PC-9 (cell line): ENCODE measurements at regions not wholly inside any gene's neighbourhood (a gene's known extent, or its start where the extent isn't known, plus 50 kb on each side); places are given as distances from the start of the nearest gene placed in this dataset.

Experiments
- BruUV-seq: library from RNA; stranded (reverse); fragments of 400-500 nt; replicated peaks from 2 replicates; lab custom pipeline; 2021; lab: Mats Ljungman, UMichigan
- CTCF ChIA-PET: fragments of 300-600 bp; sonication (Branson Sonifier 250); formaldehyde crosslinking; loops from one replicate; lab custom pipeline; 2022; ENCODE audit warnings: antibody characterized with exemption; lab: Charles Lee
- POLR2A ChIA-PET: fragments of 300-600 bp; sonication (Branson Sonifier 250); formaldehyde crosslinking; loops from one replicate; lab custom pipeline; 2022; ENCODE audit warnings: antibody characterized with exemption; ENCODE audit not compliant: unreplicated experiment; lab: Charles Lee
- DNase-seq, 2 experiments: peaks; one replicate each; pipeline versions ENCODE4 v3.0.0 to v3.0.0-alpha.2; 2015 to 2022; ENCODE audit warnings: mixed read lengths in 1 of 2
- H2AFZ ChIP-seq: fragments of 200-600 bp; sonication (generic); 2 replicates; pipeline ENCODE4 v1.8.1; 2017; ENCODE audit warnings: antibody characterized with exemption
- H3F3A ChIP-seq: fragments of 200-600 bp; sonication (generic); 2 replicates; pipeline ENCODE4 v1.8.1; 2017; ENCODE audit warnings: antibody characterized with exemption, mild to moderate bottlenecking, low read depth; ENCODE audit not compliant: insufficient read depth
- H3K27ac ChIP-seq: fragments of 200-600 bp; sonication (generic); 2 replicates; pipeline ENCODE4 v1.6.1; 2016; ENCODE audit warnings: mixed run types
- H3K27me3 ChIP-seq: fragments of 200-600 bp; sonication (generic); 2 replicates; pipeline ENCODE4 v1.6.1; 2016; ENCODE audit warnings: low read depth, mixed run types; ENCODE audit not compliant: insufficient read depth
- H3K36me3 ChIP-seq: fragments of 200-600 bp; sonication (generic); 2 replicates; pipeline ENCODE4 v1.6.1; 2016; ENCODE audit warnings: low read depth, mixed run types
- H3K4me1 ChIP-seq: fragments of 200-600 bp; sonication (generic); replicated peaks from 2 replicates; pipeline ENCODE4 v1.6.1; 2016; ENCODE audit warnings: mixed run types; ENCODE audit not compliant: insufficient read depth
- H3K4me2 ChIP-seq: fragments of 200-600 bp; sonication (generic); 2 replicates; pipeline ENCODE4 v1.6.1; 2017; ENCODE audit warnings: mixed run types
- H3K4me3 ChIP-seq: fragments of 200-600 bp; sonication (generic); 2 replicates; pipeline ENCODE4 v1.6.1; 2016; ENCODE audit warnings: mixed run types
- H3K79me2 ChIP-seq: fragments of 200-600 bp; sonication (generic); 2 replicates; pipeline ENCODE4 v1.6.1; 2017; ENCODE audit warnings: low read depth, mixed run types
- H3K9me2 ChIP-seq: fragments of 200-600 bp; sonication (generic); 2 replicates; pipeline ENCODE4 v1.8.1; 2017; ENCODE audit warnings: mild to moderate bottlenecking; ENCODE audit not compliant: insufficient read depth
- H3K9me3 ChIP-seq: fragments of 200-600 bp; sonication (generic); 2 replicates; pipeline ENCODE4 v1.8.1; 2016; ENCODE audit warnings: low read depth; ENCODE audit not compliant: insufficient read depth
- H4K20me1 ChIP-seq: fragments of 200-600 bp; sonication (generic); 2 replicates; pipeline ENCODE4 v1.8.1; 2017; ENCODE audit not compliant: insufficient read depth
- CTCF ChIP-seq: fragments of 200-600 bp; sonication (generic); conservative IDR thresholded peaks from 2 replicates; pipeline ENCODE4 v1.6.1; 2017; ENCODE audit warnings: mixed run types, antibody characterized with exemption, mild to moderate bottlenecking, moderate library complexity
- EZH2 ChIP-seq: fragments of 200-600 bp; sonication (generic); IDR thresholded peaks from 2 replicates; pipeline ENCODE4 v1.8.0; 2017; ENCODE audit warnings: antibody characterized with exemption, low read depth
- intact Hi-C: fragments of 100-400 bp; cut with micrococcal nuclease; formaldehyde crosslinking; loops from one replicate; pipeline ENCODE4 v1.10.0; 2022; ENCODE audit not compliant: unreplicated experiment

- Histone ChIP-seq H3K79me2 (no peaks in the 10 kb centered on the region), H3K27me3 (no peaks in the 10 kb centered on the region), H3K4me2 (no peak overlapping the region), H3K36me3 (no peaks in the 10 kb centered on the region), H3K9me3 (no peaks in the 10 kb centered on the region), H3K4me3 (no peak overlapping the region), H2AFZ (no peak overlapping the region), H3K4me1 (no peaks in the 10 kb centered on the region), H3F3A (no peaks in the 10 kb centered on the region), H4K20me1 (no peaks in the 10 kb centered on the region), H3K27ac (no peak overlapping the region), H3K9me2 (no peaks in the 10 kb centered on the region)
- TF ChIP-seq CTCF (no peak), EZH2 (no peak)
- BruUV-seq, result no TSS peak
- DNase-seq, result no peak
- ChIA-PET CTCF (no interaction called here), POLR2A (no interaction called here)
- intact Hi-C loops, result no loop called here
Measured at GRCh38 chr5:126062398-126063221, 360.6 kb upstream of the GRAMD2B start.

- Histone ChIP-seq H3K9me2 (no peaks in the 10 kb centered on the region), H3K4me2 (no peak overlapping the region), H3F3A (no peaks in the 10 kb centered on the region), H3K9me3 (no peaks in the 10 kb centered on the region), H3K4me1 (no peaks in the 10 kb centered on the region), H2AFZ (no peak overlapping the region), H3K36me3 (no peaks in the 10 kb centered on the region), H3K4me3 (no peak overlapping the region), H3K27ac (no peak overlapping the region), H3K79me2 (no peaks in the 10 kb centered on the region), H3K27me3 (no peaks in the 10 kb centered on the region), H4K20me1 (no peaks in the 10 kb centered on the region)
- intact Hi-C loops, result no loop called here
- TF ChIP-seq CTCF, result no peak
- no peak for TF ChIP-seq EZH2
- CTCF ChIA-PET, result no interaction called here
- no peak for DNase-seq
- POLR2A ChIA-PET, result no interaction called here
- no TSS peak for BruUV-seq
Measured at GRCh38 chr5:126065061-126065460, 358.1 kb upstream of the GRAMD2B start.

GRCh38 chr5:126066836-126067235, 356.4 kb upstream of the GRAMD2B start:
- H3K4me2 ChIP-seq, result no peak overlapping the region
- no peaks in the 10 kb centered on the region for H3K9me3 ChIP-seq
- no peak for DNase-seq
- no peak overlapping the region for H3K27ac ChIP-seq
- no peaks in the 10 kb centered on the region for H3K36me3 ChIP-seq
- H2AFZ ChIP-seq, result no peak overlapping the region
- H3K4me1 ChIP-seq, result no peaks in the 10 kb centered on the region
- H3K79me2 ChIP-seq, result no peaks in the 10 kb centered on the region
- no peaks in the 10 kb centered on the region for H3K27me3 ChIP-seq
- no peak overlapping the region for H3K4me3 ChIP-seq
- no peaks in the 10 kb centered on the region for H3F3A ChIP-seq
- intact Hi-C loops, result no loop called here
- no peaks in the 10 kb centered on the region for H3K9me2 ChIP-seq
- POLR2A ChIA-PET, result no interaction called here
- CTCF ChIA-PET, result no interaction called here
- TF ChIP-seq EZH2 (no peak), CTCF (no peak)
- no peaks in the 10 kb centered on the region for H4K20me1 ChIP-seq
- no TSS peak for BruUV-seq
